ENCODE measurements at regions not wholly inside any gene's neighbourhood (a gene's known extent, or its start where the extent isn't known, plus 50 kb on each side); places are given as distances from the start of the nearest gene placed in this dataset.

DNA sequence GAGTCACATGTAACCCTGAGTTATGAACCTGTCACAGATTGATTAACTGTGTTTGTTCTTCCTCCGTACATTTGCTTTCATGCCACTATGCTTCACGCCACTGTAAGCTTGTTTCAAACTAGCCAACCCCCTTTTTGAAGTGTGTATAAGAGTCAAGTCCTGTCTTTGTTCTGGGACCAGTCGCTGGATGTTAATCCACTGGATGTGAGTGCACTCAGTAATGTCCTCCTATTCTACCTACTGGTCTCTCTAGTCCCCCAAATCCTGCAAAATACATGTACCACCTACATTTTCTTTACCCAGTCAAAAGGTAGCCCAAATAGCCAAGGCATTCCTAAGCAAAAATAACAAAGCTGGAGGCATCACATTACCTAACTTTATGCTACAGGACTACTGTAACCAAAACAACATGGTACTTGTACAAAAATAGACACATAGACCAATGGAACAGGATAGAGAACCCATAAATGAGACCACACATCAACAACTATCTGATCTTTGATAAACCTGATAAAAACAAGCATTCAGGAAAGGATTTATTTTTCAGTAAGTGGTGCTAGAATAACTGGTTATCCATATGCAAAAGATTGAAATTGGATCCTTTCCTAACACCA, 1139.1 kb upstream of the SEMA6A start:
- Histone ChIP-seq H3K14ac (ENCODE audit: insufficient read depth, low read length) (no peak overlapping the region), H2AK5ac (ENCODE audit: insufficient read length, low read length) (no peak overlapping the region), H4K8ac (replicated peaks; ENCODE audit: insufficient read length, low read depth, low read length) (no peak overlapping the region), H3K23me2 (ENCODE audit: insufficient read length, low read depth, low read length, poor library complexity, severe bottlenecking) (no peaks in the 10 kb centered on the region), H3K56ac (ENCODE audit: insufficient read length, low read depth, low read length) (no peak overlapping the region), H2BK12ac (ENCODE audit: insufficient read length, low read depth, low read length) (no peak overlapping the region), H4K20me1 (ENCODE audit: control insufficient read depth, insufficient read depth, insufficient read length) (no peaks in the 10 kb centered on the region), H3K9ac (ENCODE audit: extremely low read depth, insufficient read length, low read length) (no peak overlapping the region), H3K4ac (ENCODE audit: low read depth, low read length) (no peak overlapping the region), H3K4me1 (ENCODE audit: insufficient read depth, low read length) (no peaks in the 10 kb centered on the region), H3K79me2 (ENCODE audit: insufficient read depth, low read length) (no peaks in the 10 kb centered on the region), H3K27me3 (ENCODE audit: insufficient read depth, low read length) (no peaks in the 10 kb centered on the region), H3K79me1 (ENCODE audit: insufficient read depth, low read depth, low read length, poor library complexity, severe bottlenecking) (no peaks in the 10 kb centered on the region), H3K23ac (ENCODE audit: insufficient read length, low read depth, low read length) (no peak overlapping the region), H2BK5ac (ENCODE audit: insufficient read length, low read length) (no peak overlapping the region), H3T11ph (ENCODE audit: low read length) (no peak overlapping the region), H3K18ac (ENCODE audit: insufficient read length, low read depth, low read length) (no peak overlapping the region), H2BK20ac (ENCODE audit: low read depth, low read length, poor library complexity, severe bottlenecking) (no peak overlapping the region), H3K4me2 (ENCODE audit: insufficient read depth, insufficient read length, low read length) (no peak overlapping the region), H4K5ac (ENCODE audit: insufficient read length, low read depth, low read length) (no peak overlapping the region), H3K27ac (ENCODE audit: insufficient read length, low read depth, low read length) (no peak overlapping the region), H4K91ac (ENCODE audit: insufficient read length, low read depth, low read length) (no peak overlapping the region), H3K9me3 (ENCODE audit: control insufficient read depth, low read depth, low read length) (peaks cover 4% of the 10 kb centered on the region), H2BK120ac (ENCODE audit: low read depth, low read length, poor library complexity, severe bottlenecking) (no peak overlapping the region), H2AFZ (ENCODE audit: low read length) (no peak overlapping the region), H2BK15ac (ENCODE audit: low read depth, low read length) (no peak overlapping the region)
- H3K27me3 Mint-ChIP-seq (ENCODE audit: low read depth) = no peaks in the 10 kb centered on the region
- TF ChIP-seq, protein P1, sequence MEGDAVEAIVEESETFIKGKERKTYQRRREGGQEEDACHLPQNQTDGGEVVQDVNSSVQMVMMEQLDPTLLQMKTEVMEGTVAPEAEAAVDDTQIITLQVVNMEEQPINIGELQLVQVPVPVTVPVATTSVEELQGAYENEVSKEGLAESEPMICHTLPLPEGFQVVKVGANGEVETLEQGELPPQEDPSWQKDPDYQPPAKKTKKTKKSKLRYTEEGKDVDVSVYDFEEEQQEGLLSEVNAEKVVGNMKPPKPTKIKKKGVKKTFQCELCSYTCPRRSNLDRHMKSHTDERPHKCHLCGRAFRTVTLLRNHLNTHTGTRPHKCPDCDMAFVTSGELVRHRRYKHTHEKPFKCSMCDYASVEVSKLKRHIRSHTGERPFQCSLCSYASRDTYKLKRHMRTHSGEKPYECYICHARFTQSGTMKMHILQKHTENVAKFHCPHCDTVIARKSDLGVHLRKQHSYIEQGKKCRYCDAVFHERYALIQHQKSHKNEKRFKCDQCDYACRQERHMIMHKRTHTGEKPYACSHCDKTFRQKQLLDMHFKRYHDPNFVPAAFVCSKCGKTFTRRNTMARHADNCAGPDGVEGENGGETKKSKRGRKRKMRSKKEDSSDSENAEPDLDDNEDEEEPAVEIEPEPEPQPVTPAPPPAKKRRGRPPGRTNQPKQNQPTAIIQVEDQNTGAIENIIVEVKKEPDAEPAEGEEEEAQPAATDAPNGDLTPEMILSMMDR (conservative IDR thresholded peaks at IDR 0.05) = no peak
- H3K9me3 Mint-ChIP-seq = peaks cover 47 to 60% of the 10 kb centered on the region in 2 experiments
- no peak overlapping the region for H3K27ac Mint-ChIP-seq
- no peaks in the 10 kb centered on the region for H3K4me1 Mint-ChIP-seq
- peaks cover 22 to 33% (median 31%) of the 10 kb centered on the region in 3 experiments for H3K36me3 Mint-ChIP-seq (ENCODE audit: insufficient read depth in 1 of 3, low read depth in 3 of 3)
- DNase-seq = peak; percentile 17
- no peak overlapping the region for H3K4me3 Mint-ChIP-seq
- no CpG with 5 or more reads among the region's 3 CpGs for WGBS (ENCODE audit: extremely low coverage, insufficient read length, low lambda C conversion rate)
